IMR-90 (cell line): ENCODE measurements at regions not wholly inside any gene's neighbourhood (a gene's known extent, or its start where the extent isn't known, plus 50 kb on each side); places are given as distances from the start of the nearest gene placed in this dataset.

Experiments
- ATAC-seq: fragments of 200-7000 bp; cut with Tn5 transposase; 2 replicates; pipeline ENCODE4 v1.9.1; 2020; ENCODE audit warnings: low read depth, mild to moderate bottlenecking, moderate library complexity
- BruUV-seq: library from RNA; stranded (reverse); fragments of 400-500 nt; replicated peaks from 2 replicates; lab custom pipeline; 2021; lab: Mats Ljungman, UMichigan
- CTCF ChIA-PET: fragments of 300-600 bp; formaldehyde crosslinking; extraction: SDS; loops from one replicate; lab custom pipeline; 2021; ENCODE audit warnings: antibody characterized with exemption; lab: Yijun Ruan, JAX
- POLR2A ChIA-PET: fragments of 300-600 bp; sonication (Branson Sonifier 250); formaldehyde crosslinking; loops from one replicate; lab custom pipeline; 2022; ENCODE audit warnings: antibody characterized with exemption; ENCODE audit not compliant: unreplicated experiment; lab: Charles Lee
- DNase-seq: peaks from one replicate; pipeline ENCODE4 v3.0.0; 2013
- H2AFZ ChIP-seq: replicated peaks from 2 replicates; pipeline ENCODE3; 2013; ENCODE audit warnings: low read length, mild to moderate bottlenecking; ENCODE audit not compliant: poor library complexity
- H2AK5ac ChIP-seq: 2 replicates; pipeline ENCODE4 v1.6.1; 2013; ENCODE audit warnings: low read depth, low read length, inconsistent platforms
- H2AK9ac ChIP-seq: replicated peaks from 2 replicates; pipeline ENCODE3; 2013; ENCODE audit warnings: mild to moderate bottlenecking, low read depth, low read length, moderate library complexity; ENCODE audit not compliant: poor library complexity
- H2BK120ac ChIP-seq: 2 replicates; pipeline ENCODE4 v1.6.1; 2013; ENCODE audit warnings: low read depth, low read length, inconsistent platforms
- H2BK15ac ChIP-seq: 3 replicates; pipeline ENCODE4 v1.6.1; 2013; ENCODE audit warnings: low read depth, low read length, inconsistent platforms
- H2BK20ac ChIP-seq: 2 replicates; pipeline ENCODE4 v1.6.1; 2013; ENCODE audit warnings: low read depth, mild to moderate bottlenecking, inconsistent platforms, low read length, moderate library complexity
- H2BK5ac ChIP-seq: 2 replicates; pipeline ENCODE4 v1.6.1; 2013; ENCODE audit warnings: mild to moderate bottlenecking, low read depth, low read length, inconsistent platforms; ENCODE audit not compliant: poor library complexity, severe bottlenecking
- H3K14ac ChIP-seq: replicated peaks from 2 replicates; pipeline ENCODE4 v1.6.1; 2013; ENCODE audit warnings: low read depth, low read length, inconsistent platforms
- H3K18ac ChIP-seq: 2 replicates; pipeline ENCODE4 v1.6.1; 2013; ENCODE audit warnings: low read depth, low read length, control low read depth
- H3K23ac ChIP-seq: 2 replicates; pipeline ENCODE4 v1.6.1; 2013; ENCODE audit warnings: low read depth, low read length, inconsistent platforms
- H3K27ac ChIP-seq: 2 replicates; pipeline ENCODE4 v1.5.1; 2013; ENCODE audit warnings: mild to moderate bottlenecking, control low read depth, low read length; ENCODE audit not compliant: insufficient read depth
- H3K27me3 ChIP-seq: 2 replicates; pipeline ENCODE4 v1.6.1; 2013; ENCODE audit warnings: low read length; ENCODE audit not compliant: control insufficient read depth, insufficient read depth
- H3K36me3 ChIP-seq: 2 replicates; pipeline ENCODE4 v1.6.1; 2013; ENCODE audit warnings: low read length, mixed read lengths; ENCODE audit not compliant: control insufficient read depth, insufficient read depth
- H3K4ac ChIP-seq: 2 replicates; pipeline ENCODE4 v1.6.1; 2013; ENCODE audit warnings: low read depth, low read length, inconsistent platforms
- H3K4me1 ChIP-seq: 2 replicates; pipeline ENCODE4 v1.6.1; 2013; ENCODE audit warnings: low read length, mixed read lengths; ENCODE audit not compliant: control insufficient read depth, insufficient read depth
- H3K4me2 ChIP-seq: 2 replicates; pipeline ENCODE4 v1.6.1; 2013; ENCODE audit warnings: low read depth, mild to moderate bottlenecking, control low read depth, low read length, moderate library complexity
- H3K4me3 ChIP-seq: 2 replicates; pipeline ENCODE4 v1.5.1; 2013; ENCODE audit warnings: low read depth, mild to moderate bottlenecking, control low read depth, low read length, moderate library complexity; ENCODE audit not compliant: insufficient read depth
- H3K56ac ChIP-seq: 2 replicates; pipeline ENCODE4 v1.6.1; 2013; ENCODE audit warnings: low read length, inconsistent platforms; ENCODE audit not compliant: insufficient read depth; ENCODE audit errors: extremely low read depth
- H3K79me1 ChIP-seq, 2 experiments: 2 replicates each; pipeline ENCODE4 v1.6.1; 2013; ENCODE audit warnings: low read length in 2 of 2, inconsistent platforms in 1 of 2, low read depth in 1 of 2
- H3K9ac ChIP-seq: 2 replicates; pipeline ENCODE4 v1.6.1; 2013; ENCODE audit warnings: low read depth, low read length, control low read depth
- H3K9me1 ChIP-seq: 2 replicates; pipeline ENCODE4 v1.6.1; 2013; ENCODE audit warnings: low read length, inconsistent platforms; ENCODE audit not compliant: insufficient read depth
- H3K9me3 ChIP-seq: 2 replicates; pipeline ENCODE4 v1.6.1; 2013; ENCODE audit warnings: low read length; ENCODE audit not compliant: control insufficient read depth, insufficient read depth
- H4K20me1 ChIP-seq: 2 replicates; pipeline ENCODE4 v1.6.1; 2013; ENCODE audit warnings: low read length, inconsistent platforms; ENCODE audit not compliant: insufficient read depth
- H4K5ac ChIP-seq: 2 replicates; pipeline ENCODE4 v1.6.1; 2013; ENCODE audit warnings: mild to moderate bottlenecking, low read depth, low read length, control low read depth
- H4K8ac ChIP-seq, 2 experiments: 2 replicates each; pipeline ENCODE4 v1.6.1; 2013; ENCODE audit warnings: low read depth in 2 of 2, low read length in 2 of 2, control low read depth in 1 of 2, inconsistent platforms in 1 of 2
- H4K91ac ChIP-seq: 2 replicates; pipeline ENCODE4 v1.6.1; 2013; ENCODE audit warnings: low read depth, low read length, inconsistent platforms; ENCODE audit not compliant: insufficient read depth
- BHLHE40 ChIP-seq: fragments of 150-350 bp; IDR thresholded peaks from 2 replicates; pipeline ENCODE4 v1.6.1; 2016; ENCODE audit warnings: mild to moderate bottlenecking, low read depth, low read length
- CEBPB ChIP-seq: IDR thresholded peaks from 2 replicates; pipeline ENCODE4 v1.6.1; 2012; ENCODE audit warnings: low read depth, low read length, improper control_type of control experiment
- CHD1 ChIP-seq: IDR thresholded peaks from 2 replicates; pipeline ENCODE4 v1.6.1; 2012; ENCODE audit warnings: low read depth, low read length, improper control_type of control experiment
- CTCF ChIP-seq: conservative IDR thresholded peaks from 2 replicates; pipeline ENCODE4 v1.5.1; 2012; ENCODE audit warnings: mild to moderate bottlenecking, low read depth, low read length, improper control_type of control experiment
- ELK1 ChIP-seq: fragments of 150-350 bp; IDR thresholded peaks from 2 replicates; pipeline ENCODE4 v1.6.1; 2016; ENCODE audit warnings: low read depth, mild to moderate bottlenecking, low read length, moderate library complexity, borderline replicate concordance
- FOS ChIP-seq: fragments of 150-350 bp; IDR thresholded peaks from 2 replicates; pipeline ENCODE4 v1.6.1; 2016; ENCODE audit warnings: low read depth, low read length
- MAFK ChIP-seq: IDR thresholded peaks from 2 replicates; pipeline ENCODE4 v1.6.1; 2012; ENCODE audit warnings: low read depth, low read length, improper control_type of control experiment
- MAZ ChIP-seq: IDR thresholded peaks from 2 replicates; pipeline ENCODE4 v1.6.1; 2012; ENCODE audit warnings: low read depth, mild to moderate bottlenecking, low read length, improper control_type of control experiment, moderate library complexity, borderline replicate concordance
- MXI1 ChIP-seq: IDR thresholded peaks from 2 replicates; pipeline ENCODE4 v1.6.1; 2012; ENCODE audit warnings: low read depth, mild to moderate bottlenecking, low read length, moderate library complexity, borderline replicate concordance
- NFE2L2 ChIP-seq: fragments of 150-350 bp; IDR thresholded peaks from 2 replicates; pipeline ENCODE4 v1.6.1; 2016; ENCODE audit warnings: low read depth, mild to moderate bottlenecking, low read length
- POLR2A ChIP-seq: IDR thresholded peaks from 2 replicates; pipeline ENCODE4 v1.6.1; 2012; ENCODE audit warnings: mild to moderate bottlenecking, low read depth, low read length
- RAD21 ChIP-seq: IDR thresholded peaks from 2 replicates; pipeline ENCODE4 v1.6.1; 2012; ENCODE audit warnings: low read length, improper control_type of control experiment
- RCOR1 ChIP-seq: IDR thresholded peaks from 2 replicates; pipeline ENCODE4 v1.6.1; 2012; ENCODE audit warnings: mild to moderate bottlenecking, low read length, improper control_type of control experiment; ENCODE audit not compliant: insufficient replicate concordance
- RFX5 ChIP-seq: IDR thresholded peaks from 2 replicates; pipeline ENCODE4 v1.8.0; 2012; ENCODE audit warnings: low read depth, mild to moderate bottlenecking, low read length, moderate library complexity
- SMC3 ChIP-seq: fragments of 150-350 bp; IDR thresholded peaks from 2 replicates; pipeline ENCODE4 v1.6.1; 2016; ENCODE audit warnings: low read depth, mild to moderate bottlenecking, antibody characterized with exemption, low read length, moderate library complexity
- USF2 ChIP-seq: fragments of 150-350 bp; IDR thresholded peaks from 2 replicates; pipeline ENCODE4 v1.6.1; 2017; ENCODE audit warnings: mild to moderate bottlenecking, antibody characterized with exemption, low read length, low read depth
- dilution Hi-C: fragments of 300-500 bp; cut with HindIII; formaldehyde crosslinking; loops from one replicate; pipeline ENCODE4 v1.14.3; 2018; ENCODE audit warnings: low sequenced_read_pairs; ENCODE audit not compliant: unreplicated experiment
- in situ Hi-C: fragments of 300-500 bp; cut with MboI; formaldehyde crosslinking; loops from 3 replicates; pipeline ENCODE4 v1.14.3; 2019; ENCODE audit warnings: low sequenced_read_pairs, inconsistent platforms, mixed read lengths
- intact Hi-C: fragments of 100-400 bp; cut with micrococcal nuclease; formaldehyde crosslinking; loops from 2 replicates; pipeline ENCODE4 v1.10.0; 2022

GRCh38 chr1:104921525-104921924, 1171.8 kb downstream of the AMY1C start:
- Histone ChIP-seq H3K9me3 (peaks cover 4% of the 10 kb centered on the region; the same call in 1 of the 2 replicates), H3K4me2 (no peak overlapping the region), H2AK5ac (no peak overlapping the region), H3K14ac (no peak overlapping the region), H4K20me1 (no peaks in the 10 kb centered on the region), H3K36me3 (no peaks in the 10 kb centered on the region), H3K56ac (no peak overlapping the region), H2AFZ (no peak overlapping the region), H3K79me1 (no peaks in the 10 kb centered on the region), H2BK20ac (no peak overlapping the region), H3K4me1 (no peaks in the 10 kb centered on the region), H3K18ac (no peak overlapping the region), H3K9ac (no peak overlapping the region), H4K5ac (no peak overlapping the region), H2AK9ac (no peak overlapping the region), H2BK15ac (no peak overlapping the region), H2BK5ac (no peak overlapping the region), H3K23ac (no peak overlapping the region), H3K27me3 (no peaks in the 10 kb centered on the region), H4K91ac (no peak overlapping the region), H3K27ac (no peak overlapping the region), H3K4me3 (no peak overlapping the region), H2BK120ac (no peak overlapping the region), H3K9me1 (no peaks in the 10 kb centered on the region), H3K4ac (no peak overlapping the region), H4K8ac (no peak overlapping the region)
- intact Hi-C loops (no loop called here), dilution Hi-C loops (no loop called here), in situ Hi-C loops (no loop called here)
- BruUV-seq: no TSS peak
- ATAC-seq (no peak), DNase-seq (no peak)
- CTCF ChIA-PET: no interaction called here
- POLR2A ChIA-PET: no interaction called here
- no peak for TF ChIP-seq CHD1
- no peak for TF ChIP-seq POLR2A
- no peak for TF ChIP-seq RFX5
- TF ChIP-seq ELK1: no peak
- TF ChIP-seq MAZ: no peak
- TF ChIP-seq RAD21: no peak
- TF ChIP-seq MAFK: no peak
- TF ChIP-seq CEBPB: no peak
- no peak for TF ChIP-seq BHLHE40
- TF ChIP-seq RCOR1: no peak
- no peak for TF ChIP-seq NFE2L2
- no peak for TF ChIP-seq FOS
- TF ChIP-seq SMC3: no peak
- TF ChIP-seq CTCF: no peak
- TF ChIP-seq MXI1: no peak
- no peak for TF ChIP-seq USF2
